ENCODE measurements at regions not wholly inside any gene's neighbourhood (a gene's known extent, or its start where the extent isn't known, plus 50 kb on each side); places are given as distances from the start of the nearest gene placed in this dataset.

GRCh38 chr14:84859116-84859515, 670.8 kb upstream of the FLRT2 start:
- intact Hi-C loops (cut with DNase I), result no loop called here
- no peak overlapping the region for H3K4me3 ChIP-seq
- no peaks in the 10 kb centered on the region for H3K9me3 ChIP-seq
- no peaks in the 10 kb centered on the region for H3K4me1 ChIP-seq (replicated peaks)
- H3K36me3 ChIP-seq, result no peaks in the 10 kb centered on the region
- DNase-seq (ENCODE audit: low spot score), result no peak
- TF ChIP-seq POLR2A (IDR thresholded peaks at IDR 0.05) (no peak), CTCF (IDR thresholded peaks at IDR 0.05) (no peak), POLR2AphosphoS5 (IDR thresholded peaks at IDR 0.05) (no peak)
- H3K27me3 ChIP-seq (replicated peaks; ENCODE audit: insufficient read depth), result no peaks in the 10 kb centered on the region
- WGBS, result 55% methylated on average over 4 of the region's 4 CpGs
- H3K27ac ChIP-seq, result no peak overlapping the region

DNA sequence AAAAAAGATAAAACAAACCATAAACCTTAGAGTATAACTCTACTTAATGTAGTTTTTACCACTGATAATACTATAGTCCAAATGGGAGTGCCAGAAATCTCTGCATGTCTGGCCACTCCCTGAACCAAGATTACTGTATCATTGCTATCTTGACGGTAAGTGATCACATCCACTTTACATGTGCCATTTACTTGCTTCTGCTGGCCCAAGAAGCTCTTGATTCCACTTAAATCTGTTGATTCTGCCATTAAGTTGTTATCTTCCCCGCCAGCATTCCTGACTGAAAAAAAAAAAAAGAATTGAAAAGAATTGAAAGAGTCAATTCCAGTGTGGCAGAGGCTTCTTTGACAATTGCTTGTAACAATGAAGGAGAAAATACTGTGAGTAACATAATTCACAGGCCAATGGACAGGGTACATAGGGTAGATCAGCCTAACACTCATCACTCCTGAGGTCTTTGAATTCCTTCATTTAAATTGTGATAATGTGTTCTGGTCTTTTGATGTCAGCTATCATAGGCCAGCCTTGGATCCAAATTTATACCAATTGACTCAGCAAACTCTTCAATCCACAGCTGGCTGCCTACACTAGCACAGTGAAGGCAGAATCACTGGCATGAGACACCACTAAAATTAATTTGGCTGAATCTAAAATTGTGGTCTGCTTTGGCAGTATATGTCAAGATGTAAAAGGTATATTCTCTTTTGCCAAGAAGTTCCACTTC, 665.2 kb upstream of the FLRT2 start:
- TF ChIP-seq POLR2AphosphoS5 (IDR thresholded peaks at IDR 0.05) (no peak), CTCF (IDR thresholded peaks at IDR 0.05) (no peak), POLR2A (IDR thresholded peaks at IDR 0.05) (no peak)
- no peaks in the 10 kb centered on the region for H3K36me3 ChIP-seq
- no peak overlapping the region for H3K4me3 ChIP-seq
- no peaks in the 10 kb centered on the region for H3K4me1 ChIP-seq (replicated peaks)
- intact Hi-C loops (cut with DNase I), result no loop called here
- WGBS, result 53% methylated on average over 2 of the region's 2 CpGs
- H3K27ac ChIP-seq, result no peak overlapping the region
- no peak for DNase-seq (ENCODE audit: low spot score)
- no peaks in the 10 kb centered on the region for H3K27me3 ChIP-seq (replicated peaks; ENCODE audit: insufficient read depth)
- no peaks in the 10 kb centered on the region for H3K9me3 ChIP-seq

GRCh38 chr14:84871734-84872133, 658.2 kb upstream of the FLRT2 start:
- Histone ChIP-seq H3K27me3 (replicated peaks; ENCODE audit: insufficient read depth) (no peaks in the 10 kb centered on the region), H3K36me3 (no peaks in the 10 kb centered on the region), H3K9me3 (no peaks in the 10 kb centered on the region), H3K4me1 (replicated peaks) (no peaks in the 10 kb centered on the region), H3K4me3 (no peak overlapping the region), H3K27ac (no peak overlapping the region)
- TF ChIP-seq POLR2AphosphoS5 (IDR thresholded peaks at IDR 0.05) (no peak), POLR2A (IDR thresholded peaks at IDR 0.05) (no peak), CTCF (IDR thresholded peaks at IDR 0.05) (no peak)
- intact Hi-C loops (cut with DNase I), result no loop called here
- WGBS, result 92% methylated on average over 2 of the region's 2 CpGs
- no peak for DNase-seq (ENCODE audit: low spot score)

DNA sequence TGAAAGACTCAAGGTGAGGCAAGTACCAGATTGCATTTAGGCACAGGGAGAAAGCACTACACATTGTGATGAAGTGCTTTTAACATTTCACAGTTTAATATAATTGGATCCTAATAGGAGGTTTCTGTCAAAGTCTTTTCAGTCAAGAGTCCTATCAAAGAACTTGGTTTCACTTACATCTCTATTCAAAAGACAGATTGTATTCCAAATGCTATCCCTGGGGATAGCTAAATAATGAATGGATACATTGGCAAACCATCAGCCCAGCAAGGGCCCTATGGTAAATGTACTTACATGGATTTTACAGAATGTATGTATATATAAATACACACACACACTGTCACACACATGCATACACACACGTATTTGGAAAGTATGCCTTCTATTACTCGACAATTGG, 655.5 kb upstream of the FLRT2 start:
- Histone ChIP-seq H3K27me3 (replicated peaks; ENCODE audit: insufficient read depth) (no peaks in the 10 kb centered on the region), H3K4me3 (no peak overlapping the region), H3K36me3 (no peaks in the 10 kb centered on the region), H3K27ac (no peak overlapping the region), H3K4me1 (replicated peaks) (no peaks in the 10 kb centered on the region), H3K9me3 (no peaks in the 10 kb centered on the region)
- intact Hi-C loops (cut with DNase I), result no loop called here
- no peak for DNase-seq (ENCODE audit: low spot score)
- TF ChIP-seq POLR2A (IDR thresholded peaks at IDR 0.05), result no peak
- no peak for TF ChIP-seq CTCF (IDR thresholded peaks at IDR 0.05)
- TF ChIP-seq POLR2AphosphoS5 (IDR thresholded peaks at IDR 0.05), result no peak
- WGBS, result 98% methylated on average over 2 of the region's 2 CpGs

- DNase-seq (ENCODE audit: low spot score), result no peak
- no peaks in the 10 kb centered on the region for H3K4me1 ChIP-seq (replicated peaks)
- H3K27me3 ChIP-seq (replicated peaks; ENCODE audit: insufficient read depth), result no peaks in the 10 kb centered on the region
- H3K4me3 ChIP-seq, result no peak overlapping the region
- H3K9me3 ChIP-seq, result no peaks in the 10 kb centered on the region
- intact Hi-C loops (cut with DNase I), result no loop called here
- 66% methylated on average over 1 of the region's 1 CpG for WGBS
- no peak overlapping the region for H3K27ac ChIP-seq
- H3K36me3 ChIP-seq, result no peaks in the 10 kb centered on the region
- TF ChIP-seq POLR2AphosphoS5 (IDR thresholded peaks at IDR 0.05), result no peak
These were observed 652.9 kb upstream of the FLRT2 start for GRCh38 chr14:84877061-84877460.

Measured in prostate gland (tissue), 2 donors.